ENCODE measurements at regions not wholly inside any gene's neighbourhood (a gene's known extent, or its start where the extent isn't known, plus 50 kb on each side); places are given as distances from the start of the nearest gene placed in this dataset.

- no peak for TF ChIP-seq CTCF (IDR thresholded peaks at IDR 0.05; ENCODE audit: unreplicated experiment)
- H3K27me3 Mint-ChIP-seq (ENCODE audit: unreplicated experiment), result no peaks in the 10 kb centered on the region
- H3K9me3 Mint-ChIP-seq (ENCODE audit: unreplicated experiment), result no peaks in the 10 kb centered on the region
- no peak overlapping the region for H3K27ac Mint-ChIP-seq (ENCODE audit: unreplicated experiment)
- no peaks in the 10 kb centered on the region for H3K36me3 Mint-ChIP-seq (ENCODE audit: low read depth, unreplicated experiment)
- DNase-seq (ENCODE audit: low spot score), result no peak
- no peak overlapping the region for H3K4me3 Mint-ChIP-seq (ENCODE audit: unreplicated experiment)
- H3K4me1 Mint-ChIP-seq (ENCODE audit: unreplicated experiment), result no peaks in the 10 kb centered on the region
Measured at GRCh38 chr2:13576406-13577036, 859.8 kb downstream of the TRIB2 start.

- Mint-ChIP-seq H3K9me3 (ENCODE audit: unreplicated experiment) (no peaks in the 10 kb centered on the region), H3K4me1 (ENCODE audit: unreplicated experiment) (no peaks in the 10 kb centered on the region), H3K27ac (ENCODE audit: unreplicated experiment) (no peak overlapping the region)
Measured at GRCh38 chr2:13578547-13578946, 861.8 kb downstream of the TRIB2 start.

GRCh38 chr2:13581471-13581870 is 864.7 kb downstream of the TRIB2 start:
- Mint-ChIP-seq H3K36me3 (ENCODE audit: low read depth, unreplicated experiment) (no peaks in the 10 kb centered on the region), H3K9me3 (ENCODE audit: unreplicated experiment) (no peaks in the 10 kb centered on the region), H3K27ac (ENCODE audit: unreplicated experiment) (no peak overlapping the region), H3K4me1 (ENCODE audit: unreplicated experiment) (no peaks in the 10 kb centered on the region), H3K4me3 (ENCODE audit: unreplicated experiment) (no peak overlapping the region), H3K27me3 (ENCODE audit: unreplicated experiment) (no peaks in the 10 kb centered on the region)
- peak; percentile 32 for DNase-seq (ENCODE audit: low spot score)
- TF ChIP-seq CTCF (IDR thresholded peaks at IDR 0.05; ENCODE audit: unreplicated experiment), result no peak

More at GRCh38 chr2:13578547-13578946, 861.8 kb downstream of the TRIB2 start:
- Mint-ChIP-seq H3K27me3 (ENCODE audit: unreplicated experiment) (no peaks in the 10 kb centered on the region), H3K36me3 (ENCODE audit: low read depth, unreplicated experiment) (no peaks in the 10 kb centered on the region), H3K4me3 (ENCODE audit: unreplicated experiment) (no peak overlapping the region)
- no peak for TF ChIP-seq CTCF (IDR thresholded peaks at IDR 0.05; ENCODE audit: unreplicated experiment)
- DNase-seq (ENCODE audit: low spot score), result no peak

GRCh38 chr2:13583609-13584008 is 866.9 kb downstream of the TRIB2 start:
- no peak overlapping the region for H3K4me3 Mint-ChIP-seq (ENCODE audit: unreplicated experiment)
- DNase-seq (ENCODE audit: low spot score), result no peak
- no peak for TF ChIP-seq CTCF (IDR thresholded peaks at IDR 0.05; ENCODE audit: unreplicated experiment)
- H3K9me3 Mint-ChIP-seq (ENCODE audit: unreplicated experiment), result no peaks in the 10 kb centered on the region
- no peaks in the 10 kb centered on the region for H3K27me3 Mint-ChIP-seq (ENCODE audit: unreplicated experiment)
- no peaks in the 10 kb centered on the region for H3K4me1 Mint-ChIP-seq (ENCODE audit: unreplicated experiment)
- no peaks in the 10 kb centered on the region for H3K36me3 Mint-ChIP-seq (ENCODE audit: low read depth, unreplicated experiment)
- no peak overlapping the region for H3K27ac Mint-ChIP-seq (ENCODE audit: unreplicated experiment)

GRCh38 chr2:13584020-13584419 is 867.3 kb downstream of the TRIB2 start:
- no peak overlapping the region for H3K27ac Mint-ChIP-seq (ENCODE audit: unreplicated experiment)
- no peaks in the 10 kb centered on the region for H3K36me3 Mint-ChIP-seq (ENCODE audit: low read depth, unreplicated experiment)
- H3K9me3 Mint-ChIP-seq (ENCODE audit: unreplicated experiment), result no peaks in the 10 kb centered on the region
- no peaks in the 10 kb centered on the region for H3K4me1 Mint-ChIP-seq (ENCODE audit: unreplicated experiment)
- TF ChIP-seq CTCF (IDR thresholded peaks at IDR 0.05; ENCODE audit: unreplicated experiment), result no peak
- no peaks in the 10 kb centered on the region for H3K27me3 Mint-ChIP-seq (ENCODE audit: unreplicated experiment)
- no peak for DNase-seq (ENCODE audit: low spot score)
- no peak overlapping the region for H3K4me3 Mint-ChIP-seq (ENCODE audit: unreplicated experiment)
